Astrocyte (in vitro differentiated cells and primary cell): ENCODE measurements at regions not wholly inside any gene's neighbourhood (a gene's known extent, or its start where the extent isn't known, plus 50 kb on each side); places are given as distances from the start of the nearest gene placed in this dataset.

Experiments used
- DNase-seq: peaks from one replicate; pipeline ENCODE4 v3.0.0-alpha.2; 2010; ENCODE audit warnings: low read depth
- FAIRE-seq: peaks from 2 replicates; lab custom pipeline; 2011; peaks lifted over from hg19 to GRCh38; lab: Jason Lieb, UNC
- H2AFZ ChIP-seq: 2 replicates; pipeline ENCODE4 v1.6.0; 2012; ENCODE audit warnings: low read depth, low read length, inconsistent platforms
- H3K27ac ChIP-seq: 2 replicates; pipeline ENCODE4 v1.5.1; 2011; ENCODE audit warnings: low read depth, low read length, inconsistent platforms
- H3K27me3 ChIP-seq: 2 replicates; pipeline ENCODE4 v1.6.0; 2011; ENCODE audit warnings: low read length, inconsistent platforms; ENCODE audit not compliant: insufficient read depth
- H3K36me3 ChIP-seq: 2 replicates; pipeline ENCODE4 v1.5.1; 2011; ENCODE audit warnings: low read length, inconsistent platforms; ENCODE audit not compliant: insufficient read depth
- H3K4me1 ChIP-seq: 2 replicates; pipeline ENCODE4 v1.5.1; 2011; ENCODE audit warnings: low read length, inconsistent platforms; ENCODE audit not compliant: insufficient read depth
- H3K4me2 ChIP-seq: 2 replicates; pipeline ENCODE4 v1.6.0; 2012; ENCODE audit warnings: low read length, inconsistent platforms
- H3K4me3 ChIP-seq: 2 replicates; pipeline ENCODE4 v1.5.1; 2011; ENCODE audit warnings: low read depth, mild to moderate bottlenecking, low read length, inconsistent platforms; ENCODE audit not compliant: insufficient read depth
- H3K79me2 ChIP-seq: 2 replicates; pipeline ENCODE4 v1.6.0; 2012; ENCODE audit warnings: mild to moderate bottlenecking, low read length, inconsistent platforms; ENCODE audit not compliant: insufficient read depth
- H3K9ac ChIP-seq: 2 replicates; pipeline ENCODE4 v1.6.0; 2012; ENCODE audit warnings: mild to moderate bottlenecking, low read length, inconsistent platforms
- H3K9me3 ChIP-seq: 2 replicates; pipeline ENCODE4 v1.5.1; 2012; ENCODE audit warnings: low read depth, mild to moderate bottlenecking, low read length, inconsistent platforms; ENCODE audit not compliant: insufficient read depth
- H4K20me1 ChIP-seq: 2 replicates; pipeline ENCODE4 v1.6.0; 2012; ENCODE audit warnings: low read length, inconsistent platforms; ENCODE audit not compliant: insufficient read depth
- H3K27ac Mint-ChIP-seq: one replicate; pipeline ENCODE4 v1.8.0; 2021; ENCODE audit warnings: mild to moderate bottlenecking, mixed read lengths; ENCODE audit not compliant: unreplicated experiment
- H3K27me3 Mint-ChIP-seq: one replicate; pipeline ENCODE4 v1.8.0; 2021; ENCODE audit warnings: low read depth, mixed read lengths; ENCODE audit not compliant: unreplicated experiment
- H3K36me3 Mint-ChIP-seq: one replicate; pipeline ENCODE4 v1.8.0; 2021; ENCODE audit warnings: low read depth, mixed read lengths; ENCODE audit not compliant: unreplicated experiment
- H3K4me1 Mint-ChIP-seq: one replicate; pipeline ENCODE4 v1.8.0; 2021; ENCODE audit warnings: low read depth, mixed read lengths; ENCODE audit not compliant: unreplicated experiment
- H3K4me3 Mint-ChIP-seq: one replicate; pipeline ENCODE4 v1.8.0; 2021; ENCODE audit warnings: mild to moderate bottlenecking, moderate library complexity, mixed read lengths; ENCODE audit not compliant: unreplicated experiment
- H3K9me3 Mint-ChIP-seq: one replicate; pipeline ENCODE4 v1.8.0; 2021; ENCODE audit warnings: mild to moderate bottlenecking, mixed read lengths; ENCODE audit not compliant: unreplicated experiment
- EZH2 ChIP-seq: IDR thresholded peaks from 2 replicates; pipeline ENCODE4 v1.6.1; 2012; ENCODE audit warnings: mild to moderate bottlenecking, low read length, inconsistent platforms; ENCODE audit not compliant: insufficient read depth
- TF ChIP-seq, protein P1 (sequence below): IDR thresholded peaks from 2 replicates; pipeline ENCODE4 v1.5.1; 2011; ENCODE audit warnings: low read depth, mild to moderate bottlenecking, inconsistent platforms, low read length, moderate library complexity; ENCODE audit not compliant: insufficient read depth

DNA sequence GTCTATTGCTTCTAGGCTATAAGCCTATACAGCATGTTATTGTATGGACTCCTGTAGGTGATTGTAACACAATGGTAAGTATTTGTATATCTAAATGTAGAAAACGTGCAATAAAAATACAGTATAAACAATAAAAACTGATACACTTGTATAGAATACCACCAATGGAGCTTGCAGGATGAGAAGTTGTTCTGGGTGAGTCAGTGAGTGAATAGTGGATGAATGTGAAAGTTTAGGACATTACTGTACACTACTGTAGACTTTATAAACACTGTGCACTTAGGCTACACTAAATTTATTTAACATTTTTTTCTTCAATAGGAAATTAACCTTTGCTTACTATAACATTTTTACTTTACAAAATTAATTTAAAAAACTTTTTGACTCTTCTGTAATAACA lies 679.2 kb upstream of the ZNF804A start:
- no peak overlapping the region for H3K27ac Mint-ChIP-seq
- H3K27me3 Mint-ChIP-seq: no peaks in the 10 kb centered on the region
- DNase-seq: no peak
- no peaks in the 10 kb centered on the region for H3K9me3 ChIP-seq
- H3K4me1 Mint-ChIP-seq: no peaks in the 10 kb centered on the region
- no peak overlapping the region for H3K4me3 ChIP-seq
- no peak overlapping the region for H3K9ac ChIP-seq
- no peak overlapping the region for H2AFZ ChIP-seq
- TF ChIP-seq, protein P1, sequence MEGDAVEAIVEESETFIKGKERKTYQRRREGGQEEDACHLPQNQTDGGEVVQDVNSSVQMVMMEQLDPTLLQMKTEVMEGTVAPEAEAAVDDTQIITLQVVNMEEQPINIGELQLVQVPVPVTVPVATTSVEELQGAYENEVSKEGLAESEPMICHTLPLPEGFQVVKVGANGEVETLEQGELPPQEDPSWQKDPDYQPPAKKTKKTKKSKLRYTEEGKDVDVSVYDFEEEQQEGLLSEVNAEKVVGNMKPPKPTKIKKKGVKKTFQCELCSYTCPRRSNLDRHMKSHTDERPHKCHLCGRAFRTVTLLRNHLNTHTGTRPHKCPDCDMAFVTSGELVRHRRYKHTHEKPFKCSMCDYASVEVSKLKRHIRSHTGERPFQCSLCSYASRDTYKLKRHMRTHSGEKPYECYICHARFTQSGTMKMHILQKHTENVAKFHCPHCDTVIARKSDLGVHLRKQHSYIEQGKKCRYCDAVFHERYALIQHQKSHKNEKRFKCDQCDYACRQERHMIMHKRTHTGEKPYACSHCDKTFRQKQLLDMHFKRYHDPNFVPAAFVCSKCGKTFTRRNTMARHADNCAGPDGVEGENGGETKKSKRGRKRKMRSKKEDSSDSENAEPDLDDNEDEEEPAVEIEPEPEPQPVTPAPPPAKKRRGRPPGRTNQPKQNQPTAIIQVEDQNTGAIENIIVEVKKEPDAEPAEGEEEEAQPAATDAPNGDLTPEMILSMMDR: no peak
- TF ChIP-seq EZH2: no peak
- H4K20me1 ChIP-seq: no peaks in the 10 kb centered on the region
- H3K4me1 ChIP-seq: no peaks in the 10 kb centered on the region
- no peaks in the 10 kb centered on the region for H3K79me2 ChIP-seq
- FAIRE-seq: no peak
- no peaks in the 10 kb centered on the region for H3K9me3 Mint-ChIP-seq
- H3K4me2 ChIP-seq: no peak overlapping the region
- no peaks in the 10 kb centered on the region for H3K27me3 ChIP-seq
- no peaks in the 10 kb centered on the region for H3K36me3 ChIP-seq
- no peak overlapping the region for H3K4me3 Mint-ChIP-seq
- H3K27ac ChIP-seq: no peak overlapping the region
- no peaks in the 10 kb centered on the region for H3K36me3 Mint-ChIP-seq

- no peak overlapping the region for H3K9ac ChIP-seq
- no peaks in the 10 kb centered on the region for H4K20me1 ChIP-seq
- Mint-ChIP-seq H3K27me3 (no peaks in the 10 kb centered on the region), H3K4me1 (no peaks in the 10 kb centered on the region), H3K4me3 (no peak overlapping the region), H3K36me3 (no peaks in the 10 kb centered on the region), H3K9me3 (no peaks in the 10 kb centered on the region), H3K27ac (no peak overlapping the region)
- no peak overlapping the region for H3K27ac ChIP-seq
- H3K36me3 ChIP-seq: no peaks in the 10 kb centered on the region
- DNase-seq (no peak), FAIRE-seq (no peak)
- no peaks in the 10 kb centered on the region for H3K9me3 ChIP-seq
- no peak overlapping the region for H2AFZ ChIP-seq
- H3K79me2 ChIP-seq: no peaks in the 10 kb centered on the region
- H3K4me3 ChIP-seq: no peak overlapping the region
- TF ChIP-seq EZH2: no peak
- TF ChIP-seq, protein P1: no peak
- no peak overlapping the region for H3K4me2 ChIP-seq
- H3K4me1 ChIP-seq: no peaks in the 10 kb centered on the region
- no peaks in the 10 kb centered on the region for H3K27me3 ChIP-seq
Measured at GRCh38 chr2:183919926-183920325, 678.4 kb upstream of the ZNF804A start.

DNA sequence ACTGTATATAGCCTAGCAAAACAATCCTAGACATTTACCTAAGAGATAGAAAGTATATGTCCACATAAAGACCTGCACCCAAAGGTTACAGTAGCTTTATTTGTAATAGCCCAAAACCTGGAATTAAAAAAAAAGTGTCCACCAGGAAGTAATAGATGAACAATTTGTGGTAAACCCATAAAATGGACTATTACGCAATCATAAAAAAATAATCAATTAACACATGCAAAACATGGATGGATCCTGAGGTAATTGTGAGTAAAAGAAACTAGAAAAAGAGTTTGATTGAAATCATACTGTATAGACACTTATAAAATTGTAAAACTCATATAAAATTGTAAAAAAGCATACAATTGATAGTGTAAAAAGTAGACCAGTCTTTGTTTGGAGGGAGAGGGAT lies 673.0 kb upstream of the ZNF804A start:
- H3K9me3 ChIP-seq: no peaks in the 10 kb centered on the region

More for the DNA sequence above, 673.0 kb upstream of the ZNF804A start:
- Mint-ChIP-seq H3K9me3 (no peaks in the 10 kb centered on the region), H3K27ac (no peak overlapping the region), H3K4me3 (no peak overlapping the region), H3K4me1 (peaks cover 13% of the 10 kb centered on the region), H3K27me3 (no peaks in the 10 kb centered on the region), H3K36me3 (no peaks in the 10 kb centered on the region)
- H3K4me3 ChIP-seq: no peak overlapping the region
- H2AFZ ChIP-seq: no peak overlapping the region
- TF ChIP-seq, protein P1: no peak
- no peak for TF ChIP-seq EZH2
- H3K4me2 ChIP-seq: no peak overlapping the region
- no peak overlapping the region for H3K27ac ChIP-seq
- H4K20me1 ChIP-seq: no peaks in the 10 kb centered on the region
- H3K4me1 ChIP-seq: no peaks in the 10 kb centered on the region
- FAIRE-seq (no peak), DNase-seq (no peak)
- no peaks in the 10 kb centered on the region for H3K27me3 ChIP-seq
- H3K36me3 ChIP-seq: no peaks in the 10 kb centered on the region
- H3K9ac ChIP-seq: no peak overlapping the region
- no peaks in the 10 kb centered on the region for H3K79me2 ChIP-seq
